ENCODE measurements at regions not wholly inside any gene's neighbourhood (a gene's known extent, or its start where the extent isn't known, plus 50 kb on each side); places are given as distances from the start of the nearest gene placed in this dataset.

GRCh38 chr16:13291591-13292333 lies 390.4 kb downstream of the SHISA9 start:
- TF ChIP-seq, protein P1, sequence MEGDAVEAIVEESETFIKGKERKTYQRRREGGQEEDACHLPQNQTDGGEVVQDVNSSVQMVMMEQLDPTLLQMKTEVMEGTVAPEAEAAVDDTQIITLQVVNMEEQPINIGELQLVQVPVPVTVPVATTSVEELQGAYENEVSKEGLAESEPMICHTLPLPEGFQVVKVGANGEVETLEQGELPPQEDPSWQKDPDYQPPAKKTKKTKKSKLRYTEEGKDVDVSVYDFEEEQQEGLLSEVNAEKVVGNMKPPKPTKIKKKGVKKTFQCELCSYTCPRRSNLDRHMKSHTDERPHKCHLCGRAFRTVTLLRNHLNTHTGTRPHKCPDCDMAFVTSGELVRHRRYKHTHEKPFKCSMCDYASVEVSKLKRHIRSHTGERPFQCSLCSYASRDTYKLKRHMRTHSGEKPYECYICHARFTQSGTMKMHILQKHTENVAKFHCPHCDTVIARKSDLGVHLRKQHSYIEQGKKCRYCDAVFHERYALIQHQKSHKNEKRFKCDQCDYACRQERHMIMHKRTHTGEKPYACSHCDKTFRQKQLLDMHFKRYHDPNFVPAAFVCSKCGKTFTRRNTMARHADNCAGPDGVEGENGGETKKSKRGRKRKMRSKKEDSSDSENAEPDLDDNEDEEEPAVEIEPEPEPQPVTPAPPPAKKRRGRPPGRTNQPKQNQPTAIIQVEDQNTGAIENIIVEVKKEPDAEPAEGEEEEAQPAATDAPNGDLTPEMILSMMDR (conservative IDR thresholded peaks at IDR 0.05; ENCODE audit: low read depth, low read length) = no peak
- no peak for TF ChIP-seq EZH2 (IDR thresholded peaks at IDR 0.05; ENCODE audit: low read length, unreplicated experiment)
- TF ChIP-seq EZH2phosphoT487 (IDR thresholded peaks at IDR 0.05; ENCODE audit: borderline replicate concordance, low read length) = no peak

Data from PC-3 (cell line).